GM18499 (cell line): ENCODE measurements at regions not wholly inside any gene's neighbourhood (a gene's known extent, or its start where the extent isn't known, plus 50 kb on each side); places are given as distances from the start of the nearest gene placed in this dataset.
A peak's percentile ranks its signal among the peaks of the same experiment; 100 is the strongest.
"Not testable (repeated sequence)": the region's sequence is repeated elsewhere in the genome, so short reads cannot be mapped to it uniquely, and the experiment has no call there.

Source experiments
- ATAC-seq: cut with Tn5 transposase; IDR thresholded peaks from one replicate; pipeline ENCODE4 v1.9.1; 2021; ENCODE audit warnings: moderate number of reproducible peaks; ENCODE audit not compliant: insufficient read depth, unreplicated experiment

DNA sequence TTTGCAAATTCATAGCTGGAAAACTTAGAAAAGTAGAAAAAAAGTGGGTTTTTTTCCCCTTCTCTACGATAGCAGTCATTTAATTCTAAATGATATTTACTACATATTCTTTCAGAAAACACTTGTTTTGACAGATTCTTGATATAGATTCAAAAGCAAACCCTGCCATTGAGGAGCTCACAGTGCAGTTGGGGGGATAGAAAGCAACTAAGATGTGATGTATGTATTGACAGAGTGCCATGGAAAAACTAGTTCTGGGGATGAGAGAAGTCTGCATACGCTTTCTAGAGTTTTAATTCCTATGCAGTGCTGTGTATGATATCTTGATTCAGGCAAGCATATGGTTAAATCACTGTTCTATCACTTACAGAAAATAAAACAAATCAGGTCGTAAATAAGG is 436.6 kb upstream of the GHITM start:
- ATAC-seq: no peak

GRCh38 chr10:83706120-83706519 is 433.2 kb upstream of the GHITM start:
- no peak for ATAC-seq

- ATAC-seq: no peak
Observed at GRCh38 chr10:83706952-83707582, 432.2 kb upstream of the GHITM start.

- no peak for ATAC-seq
Observed at GRCh38 chr10:83713423-83713822, 425.9 kb upstream of the GHITM start.

DNA sequence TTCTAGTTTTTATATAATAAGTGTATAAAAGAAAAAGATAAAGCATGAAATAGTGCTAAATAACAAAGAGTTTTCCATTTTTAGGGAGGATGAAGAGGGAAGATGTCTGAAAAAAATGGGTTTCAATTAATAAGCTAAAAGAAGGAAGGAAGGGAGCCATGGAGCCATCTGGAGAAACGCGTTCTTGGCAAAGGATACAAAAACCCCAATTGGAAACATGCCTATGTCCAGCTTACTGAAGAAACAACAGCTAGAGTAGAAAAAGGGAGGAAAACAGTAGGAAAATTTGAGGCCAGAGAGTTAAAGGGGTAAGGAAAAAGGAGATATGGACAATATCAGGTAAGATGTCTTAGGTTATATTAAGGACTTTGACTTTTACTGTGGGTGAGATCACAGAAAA is 416.2 kb upstream of the GHITM start:
- no peak for ATAC-seq

GRCh38 chr10:83724471-83725241 is 414.7 kb upstream of the GHITM start:
- peak; percentile 64 for ATAC-seq

DNA sequence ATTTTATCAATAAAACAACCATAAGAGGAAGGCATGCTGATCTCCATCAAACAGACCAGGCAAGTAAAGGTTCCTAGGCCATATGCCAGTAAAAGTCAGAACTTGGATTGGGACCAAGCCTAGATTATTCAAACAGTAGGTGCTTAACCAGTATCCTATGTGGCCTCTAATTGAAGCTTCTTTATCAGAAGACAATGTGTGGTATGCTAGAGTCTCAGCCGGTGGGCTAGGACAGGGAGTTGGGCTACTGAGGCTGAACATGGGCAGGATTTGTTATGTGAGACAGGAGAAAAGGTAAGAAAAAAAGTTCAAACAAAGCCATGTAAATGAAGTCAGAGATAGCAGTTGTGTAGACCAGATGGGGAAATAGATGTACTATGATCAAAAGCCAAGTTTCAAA is 413.7 kb upstream of the GHITM start:
- ATAC-seq: no peak

- no peak for ATAC-seq
Observed at GRCh38 chr10:83734278-83734677, 405.0 kb upstream of the GHITM start.

DNA sequence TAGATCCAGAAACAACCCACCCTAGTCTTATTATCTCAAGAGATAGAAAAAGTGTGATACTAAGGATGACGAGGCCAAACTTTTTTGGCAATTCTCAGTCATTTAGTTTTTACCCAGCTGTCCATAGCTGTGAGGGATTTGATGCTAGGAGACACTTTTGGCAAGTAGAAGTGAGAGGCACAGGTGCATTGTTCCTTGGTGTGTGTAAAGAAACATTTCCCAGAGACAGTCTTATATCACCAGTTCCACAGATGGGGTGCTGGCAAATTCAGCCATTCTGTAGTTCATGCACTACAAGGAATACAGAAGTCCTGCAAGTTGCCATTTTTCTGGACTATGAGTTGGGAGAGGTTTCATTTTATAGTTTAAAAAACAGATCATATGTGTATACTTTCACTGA is 403.3 kb upstream of the GHITM start:
- ATAC-seq: no peak

DNA sequence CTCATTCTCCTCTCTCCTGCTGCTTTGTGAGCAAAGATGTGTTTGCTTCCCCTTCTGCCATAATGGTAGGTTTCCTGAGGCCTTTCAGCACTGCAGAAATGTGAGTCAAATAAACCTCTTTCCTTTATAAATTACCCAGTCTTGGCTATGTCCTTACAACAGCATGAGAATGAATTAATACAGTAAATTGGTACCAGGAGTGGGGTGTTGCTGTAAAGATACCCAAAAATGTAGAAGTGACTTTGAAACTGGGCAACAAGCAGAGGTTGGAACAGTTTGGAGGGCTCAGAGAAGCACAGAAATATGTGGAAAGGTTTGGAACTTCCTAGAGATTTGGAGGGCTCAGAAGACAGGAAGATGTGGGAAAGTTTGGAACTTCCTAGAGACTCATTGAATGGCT is 388.7 kb upstream of the GHITM start:
- no peak for ATAC-seq

GRCh38 chr10:83753490-83753889 is 385.8 kb upstream of the GHITM start:
- no peak for ATAC-seq

DNA sequence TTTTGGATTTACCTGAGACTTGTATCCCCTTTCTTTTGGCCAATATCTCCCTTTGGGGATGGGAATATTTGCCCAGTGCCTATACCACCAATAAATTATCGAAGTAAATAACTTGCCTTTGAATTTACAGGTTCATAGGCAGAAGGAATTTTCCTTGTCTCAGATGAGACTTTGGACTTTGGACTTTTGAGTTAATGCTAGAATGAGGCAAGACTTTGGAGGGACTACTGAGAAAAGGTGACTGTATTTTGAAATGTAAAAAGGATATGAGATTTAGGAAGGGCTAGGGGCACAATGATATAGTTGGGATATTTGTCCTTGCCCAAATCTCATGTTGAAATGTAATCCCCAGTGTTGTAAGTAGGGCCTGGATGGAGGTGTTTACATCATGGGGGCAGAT is 384.5 kb upstream of the GHITM start:
- ATAC-seq: no peak

DNA sequence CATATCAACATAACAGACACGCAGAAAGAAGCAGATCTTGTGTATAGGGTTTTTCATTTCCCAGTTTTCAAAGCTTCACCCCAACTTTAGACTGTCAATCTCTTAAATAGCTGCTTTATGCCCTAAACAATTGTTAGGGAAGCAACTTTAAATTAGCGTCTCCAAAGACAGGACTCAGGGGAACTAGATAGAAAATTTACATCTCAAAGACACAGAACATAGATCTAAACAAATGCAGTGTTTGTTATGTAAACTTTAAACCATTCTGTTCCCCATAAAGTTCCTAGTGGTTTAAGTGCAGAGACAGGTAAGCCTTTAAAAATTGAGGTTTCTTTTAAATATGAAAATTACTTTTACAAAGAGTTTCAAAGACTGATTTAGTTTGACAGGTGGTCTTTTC is 379.2 kb upstream of the GHITM start:
- no peak for ATAC-seq

DNA sequence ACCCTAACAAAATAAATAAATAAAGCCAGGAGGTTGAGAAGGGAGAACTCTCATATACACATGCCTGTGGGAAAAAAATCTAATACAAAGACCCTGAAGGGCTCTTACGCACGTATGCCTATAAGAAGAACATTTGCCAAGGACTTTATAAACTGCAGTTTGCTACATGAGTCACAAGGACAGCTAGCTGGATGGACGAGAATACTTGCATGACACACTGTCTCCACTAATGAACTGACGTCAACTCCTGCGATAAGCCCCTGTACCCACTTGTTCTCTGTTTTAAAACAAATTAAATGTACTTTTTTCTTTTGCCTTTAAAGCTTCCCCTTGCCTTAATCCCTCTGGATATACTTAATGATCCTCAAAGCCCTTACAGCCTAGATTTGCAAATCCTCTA is 374.6 kb upstream of the GHITM start:
- no peak for ATAC-seq

DNA sequence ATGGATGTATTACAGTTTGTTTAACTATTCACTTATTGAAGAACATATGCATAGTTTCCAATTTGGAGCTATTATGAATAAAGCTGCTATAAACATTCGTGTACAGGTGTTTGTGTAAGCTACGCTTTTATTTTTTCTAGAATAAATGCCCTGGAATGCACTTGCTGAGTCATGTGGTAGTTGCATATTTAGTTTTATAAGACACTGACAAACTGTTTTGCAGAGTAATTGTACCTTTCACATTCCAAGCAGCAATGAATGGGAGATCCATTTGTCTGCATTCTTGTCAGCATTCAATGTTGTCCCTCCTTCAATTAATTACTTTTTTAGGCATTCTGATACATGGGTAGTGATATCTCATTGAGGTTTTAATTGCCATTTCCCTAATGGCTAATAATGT is 373.6 kb upstream of the GHITM start:
- ATAC-seq: no peak

DNA sequence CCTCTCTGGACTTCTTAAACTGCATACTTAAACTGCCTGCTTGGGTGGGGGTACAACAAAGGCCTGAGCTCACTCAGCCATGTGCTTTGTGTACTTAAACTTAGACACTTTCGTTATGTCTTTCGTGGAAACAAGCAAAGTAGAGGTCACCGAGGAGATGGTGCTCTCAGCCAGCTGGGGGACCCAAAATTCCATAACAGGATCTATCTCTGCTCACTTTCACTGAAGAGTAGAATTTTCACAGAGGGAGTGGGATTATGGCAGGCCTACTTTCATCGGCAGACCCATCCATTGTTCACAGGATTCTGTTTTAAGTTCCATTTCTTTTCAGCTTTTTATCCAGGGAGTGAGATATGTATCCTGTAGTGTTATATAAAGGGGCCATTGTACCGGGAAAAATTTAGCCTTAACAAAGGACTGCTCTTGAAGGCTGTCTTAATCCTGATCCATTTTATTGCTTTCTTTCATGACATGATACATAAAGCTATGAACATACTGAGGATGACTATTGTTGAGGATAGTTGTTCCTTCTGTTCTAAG is 370.0 kb upstream of the GHITM start:
- ATAC-seq: no peak

DNA sequence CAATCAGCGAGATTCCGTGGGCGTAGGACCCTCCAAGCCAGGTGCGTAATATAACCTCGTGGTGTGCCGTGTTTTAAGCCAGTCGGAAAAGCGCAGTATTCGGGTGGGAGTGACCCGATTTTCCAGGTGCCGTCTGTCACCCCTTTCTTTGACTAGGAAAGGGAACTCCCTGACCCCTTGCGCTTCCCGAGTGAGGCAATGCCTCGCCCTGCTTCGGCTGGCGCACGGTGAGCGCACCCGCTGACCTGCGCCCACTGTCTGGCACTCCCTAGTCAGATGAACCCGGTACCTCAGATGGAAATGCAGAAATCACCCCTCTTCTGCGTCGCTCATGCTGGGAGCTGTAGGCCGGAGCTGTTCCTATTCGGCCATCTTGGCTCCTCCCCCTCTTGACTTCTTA is 352.6 kb upstream of the GHITM start:
- ATAC-seq: not testable (repeated sequence)

DNA sequence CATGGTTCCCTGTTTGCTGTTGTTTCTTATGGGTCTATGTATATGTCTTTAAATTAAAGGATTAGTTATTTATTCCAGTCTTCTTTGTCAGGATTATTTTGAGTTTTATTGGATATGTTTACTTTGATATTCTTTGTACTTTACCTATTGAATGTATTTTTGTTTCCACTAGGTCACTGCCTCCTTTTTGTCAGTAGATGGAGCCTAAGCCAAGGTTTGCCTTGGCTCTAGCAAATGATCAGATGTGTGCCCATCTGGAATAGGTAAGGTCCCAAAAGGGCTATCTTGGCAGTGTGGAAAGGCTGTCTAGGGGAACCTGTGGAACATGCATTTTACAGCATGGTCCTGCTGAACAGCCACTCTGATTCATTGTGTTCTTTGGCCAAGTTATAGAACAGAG is 337.3 kb upstream of the GHITM start:
- no peak for ATAC-seq

GRCh38 chr10:83806717-83807116 is 332.6 kb upstream of the GHITM start:
- ATAC-seq: no peak

GRCh38 chr10:83809001-83809400 is 330.3 kb upstream of the GHITM start:
- ATAC-seq: no peak

DNA sequence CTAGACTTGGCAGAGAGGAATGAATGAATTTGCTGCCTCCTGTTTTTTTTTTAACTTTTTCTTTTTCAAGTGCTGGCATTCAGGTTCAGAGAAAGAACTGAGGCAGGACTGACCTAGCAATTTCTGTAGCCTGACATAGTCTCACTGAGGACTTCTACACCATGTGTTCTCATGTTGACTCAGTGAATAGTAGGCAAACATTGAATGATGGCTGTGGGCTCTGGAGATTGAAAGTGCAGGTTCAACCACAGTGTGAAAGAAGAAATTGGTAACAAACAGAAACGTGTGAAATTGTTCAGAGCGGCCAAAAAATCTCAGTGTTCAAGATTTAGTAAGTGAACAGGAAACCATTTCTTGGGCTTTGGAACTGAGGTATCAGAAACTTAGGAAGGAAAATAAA is 322.4 kb upstream of the GHITM start:
- peak; percentile 70 for ATAC-seq

- ATAC-seq: no peak
Observed at GRCh38 chr10:83817797-83818196, 321.5 kb upstream of the GHITM start.
